HCT116 (cell line): ENCODE measurements at regions not wholly inside any gene's neighbourhood (a gene's known extent, or its start where the extent isn't known, plus 50 kb on each side); places are given as distances from the start of the nearest gene placed in this dataset.

Experiments used
- ATAC-seq: fragments of 200-7000 bp; cut with Tn5 transposase; 2 replicates; pipeline ENCODE4 v1.9.1; 2020; ENCODE audit warnings: mild to moderate bottlenecking, moderate library complexity
- BruUV-seq: library from RNA; stranded (reverse); fragments of 400-500 nt; replicated peaks from 2 replicates; lab custom pipeline; 2021; lab: Mats Ljungman, UMichigan
- CTCF ChIA-PET: fragments of 300-600 bp; sonication (Branson Sonifier 250); formaldehyde crosslinking; loops from one replicate; lab custom pipeline; 2021; ENCODE audit warnings: antibody characterized with exemption; lab: Charles Lee
- POLR2A ChIA-PET: fragments of 300-600, 350-600 bp; sonication (Branson Sonifier 250); formaldehyde crosslinking; loops from one replicate; lab custom pipeline; 2021; ENCODE audit warnings: antibody characterized with exemption; lab: Charles Lee
- RAD21 ChIA-PET, 2 experiments: fragments of 300-600 bp; sonication (Branson Sonifier 250); formaldehyde crosslinking; loops; one replicate each; lab custom pipeline; 2023; ENCODE audit warnings: low total read pairs in 2 of 2; ENCODE audit not compliant: uncharacterized antibody in 2 of 2, unreplicated experiment in 2 of 2, low non-redundant PET in 1 of 2; lab: Charles Lee
- DNase-seq: peaks from one replicate; pipeline ENCODE4 v3.0.0-alpha.2; 2010; ENCODE audit warnings: low read depth, low spot score
- H2AFZ ChIP-seq: fragments of 200-600 bp; shearing (Covaris generic), sonication (generic); 2 replicates; pipeline ENCODE4 v1.6.1; 2017; ENCODE audit warnings: low read depth, mixed run types, mixed read lengths, antibody characterized with exemption, low read length; ENCODE audit not compliant: poor library complexity, severe bottlenecking
- H3K27ac ChIP-seq: 2 replicates; pipeline ENCODE4 v1.5.1; 2012; ENCODE audit warnings: low read depth, low read length
- H3K27me3 ChIP-seq: fragments of 200-600 bp; sonication (generic); 2 replicates; pipeline ENCODE4 v1.6.1; 2016; ENCODE audit warnings: mixed run types, low read length, mixed read lengths; ENCODE audit not compliant: insufficient read depth
- H3K36me3 ChIP-seq, 2 experiments: fragments of 200-500 bp in 1 of 2; fragments of 200-600 bp in 1 of 2; sonication (Bioruptor generic) in 1 of 2; sonication (generic) in 1 of 2; 2 replicates each; pipeline versions ENCODE4 v1.5.1 to v1.6.1; 2014 to 2016; ENCODE audit warnings: low read length in 2 of 2, inconsistent platforms in 1 of 2, mixed read lengths in 1 of 2, mixed run types in 1 of 2; ENCODE audit not compliant: insufficient read depth in 2 of 2, control insufficient read depth in 1 of 2
- H3K4me1 ChIP-seq, 2 experiments: fragments of 200-600 bp in 1 of 2; sonication (generic) in 1 of 2; 2 replicates each; pipeline versions ENCODE4 v1.5.1 to v1.6.1; 2012 to 2017; ENCODE audit warnings: low read length in 2 of 2, inconsistent platforms in 1 of 2, mild to moderate bottlenecking in 1 of 2, mixed read lengths in 1 of 2, mixed run types in 1 of 2, moderate library complexity in 1 of 2; ENCODE audit not compliant: insufficient read depth in 2 of 2, control insufficient read depth in 1 of 2
- H3K4me2 ChIP-seq: fragments of 200-600 bp; sonication (generic); 2 replicates; pipeline ENCODE4 v1.6.1; 2017; ENCODE audit warnings: mixed run types, low read length, mixed read lengths
- H3K4me3 ChIP-seq, 2 experiments: fragments of 200-600 bp in 1 of 2; sonication (generic) in 1 of 2; replicated peaks in 1 of 2; 2 replicates each; pipeline ENCODE4 v1.5.1; 2011 to 2016; ENCODE audit warnings: low read length in 2 of 2, control low read depth in 1 of 2, low read depth in 1 of 2, mild to moderate bottlenecking in 1 of 2, mixed read lengths in 1 of 2, mixed run types in 1 of 2
- H3K79me2 ChIP-seq: fragments of 200-600 bp; sonication (generic); 2 replicates; pipeline ENCODE4 v1.6.1; 2017; ENCODE audit warnings: mild to moderate bottlenecking, mixed run types, low read length, moderate library complexity, mixed read lengths; ENCODE audit not compliant: insufficient read depth
- H3K9ac ChIP-seq: fragments of 200-600 bp; sonication (generic); 2 replicates; pipeline ENCODE4 v1.6.1; 2016; ENCODE audit warnings: low read length, mixed read lengths
- H3K9me2 ChIP-seq: fragments of 200-600 bp; sonication (generic), shearing (Covaris generic); 2 replicates; pipeline ENCODE4 v1.6.1; 2017; ENCODE audit warnings: mixed run types, mild to moderate bottlenecking, moderate library complexity; ENCODE audit not compliant: insufficient read depth
- H3K9me3 ChIP-seq, 2 experiments: fragments of 200-500 bp in 1 of 2; fragments of 200-600 bp in 1 of 2; sonication (Bioruptor generic) in 1 of 2; sonication (generic) in 1 of 2; 2 replicates each; pipeline ENCODE4 v1.6.1; 2014 to 2017; ENCODE audit warnings: low read length in 2 of 2, mixed read lengths in 2 of 2, inconsistent platforms in 1 of 2, low read depth in 1 of 2, mild to moderate bottlenecking in 1 of 2, mixed run types in 1 of 2, moderate library complexity in 1 of 2; ENCODE audit not compliant: control insufficient read depth in 1 of 2, insufficient read depth in 1 of 2
- H4K20me1 ChIP-seq: fragments of 200-600 bp; sonication (generic), shearing (Covaris generic); 2 replicates; pipeline ENCODE4 v1.6.1; 2017; ENCODE audit warnings: mixed run types, mild to moderate bottlenecking, moderate library complexity; ENCODE audit not compliant: insufficient read depth
- CBX3 ChIP-seq: IDR thresholded peaks from 2 replicates; pipeline ENCODE4 v1.6.1; 2012; ENCODE audit warnings: low read depth
- CEBPB ChIP-seq: IDR thresholded peaks from 2 replicates; pipeline ENCODE4 v1.6.1; 2012; ENCODE audit warnings: low read depth
- EGR1 ChIP-seq: IDR thresholded peaks from 2 replicates; pipeline ENCODE4 v1.6.1; 2012; ENCODE audit warnings: low read depth
- ELF1 ChIP-seq: IDR thresholded peaks from 2 replicates; pipeline ENCODE4 v1.6.1; 2012; ENCODE audit warnings: low read depth, borderline replicate concordance
- MAX ChIP-seq: IDR thresholded peaks from 2 replicates; pipeline ENCODE4 v1.6.1; 2012
- POLR2AphosphoS5 ChIP-seq: IDR thresholded peaks from 2 replicates; pipeline ENCODE4 v1.6.1; 2011; ENCODE audit warnings: mild to moderate bottlenecking, low read depth, low read length, moderate library complexity
- SIN3A ChIP-seq: IDR thresholded peaks from 2 replicates; pipeline ENCODE4 v1.6.1; 2012; ENCODE audit warnings: low read depth
- YY1 ChIP-seq: IDR thresholded peaks from 2 replicates; pipeline ENCODE4 v1.6.1; 2011; ENCODE audit warnings: low read length, low read depth, moderate library complexity, mild to moderate bottlenecking; ENCODE audit not compliant: insufficient replicate concordance; ENCODE audit errors: extremely low read depth
- intact Hi-C: fragments of 100-400 bp; cut with micrococcal nuclease; formaldehyde crosslinking; loops from 2 replicates; pipeline ENCODE4 v1.10.0; 2022
- TF ChIP-seq, protein P1 (sequence below): IDR thresholded peaks from 2 replicates; pipeline ENCODE4 v1.6.1; 2012
- TF ChIP-seq, protein P2 (sequence below): IDR thresholded peaks from 2 replicates; pipeline ENCODE4 v1.6.1; 2011; ENCODE audit warnings: mild to moderate bottlenecking, low read length, moderate library complexity; ENCODE audit not compliant: insufficient replicate concordance; ENCODE audit errors: extremely low read depth
- TF ChIP-seq, protein P3 (sequence below), 3 experiments: fragments of 200-600 bp in 1 of 3; sonication (generic) in 1 of 3; IDR thresholded peaks in 2 of 3; conservative IDR thresholded peaks in 1 of 3; 2 replicates each; pipeline ENCODE4 v1.5.1; 2012 to 2017; ENCODE audit warnings: low read depth in 2 of 3, low read length in 2 of 3, antibody characterized with exemption in 1 of 3, borderline replicate concordance in 1 of 3, control low read depth in 1 of 3, mild to moderate bottlenecking in 1 of 3, mixed read lengths in 1 of 3, mixed run types in 1 of 3, moderate library complexity in 1 of 3; ENCODE audit not compliant: insufficient read depth in 1 of 3

DNA sequence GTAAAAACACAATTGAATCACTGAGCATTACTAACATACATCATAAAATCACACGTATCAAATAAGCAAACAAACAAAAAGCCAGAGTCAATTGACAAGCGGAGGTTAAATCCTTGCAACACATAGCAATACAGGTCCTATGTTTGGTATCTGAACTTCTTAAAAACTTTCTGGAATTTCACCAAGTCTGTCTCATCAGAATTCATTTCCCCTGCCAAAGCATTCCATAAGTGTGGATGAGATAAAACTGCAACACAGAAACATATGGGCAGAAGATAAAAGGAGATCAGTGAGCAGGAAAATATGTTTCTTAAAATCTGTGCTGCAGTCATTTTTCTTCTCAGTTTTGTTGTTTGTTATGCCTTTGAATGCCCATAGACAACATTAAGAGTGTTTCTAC lies 1155.5 kb downstream of the TBL1XR1 start:
- ATAC-seq (no peak), DNase-seq (no peak)
- POLR2A ChIA-PET: no interaction called here
- TF ChIP-seq, protein P1, sequence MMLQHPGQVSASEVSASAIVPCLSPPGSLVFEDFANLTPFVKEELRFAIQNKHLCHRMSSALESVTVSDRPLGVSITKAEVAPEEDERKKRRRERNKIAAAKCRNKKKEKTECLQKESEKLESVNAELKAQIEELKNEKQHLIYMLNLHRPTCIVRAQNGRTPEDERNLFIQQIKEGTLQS: no peak
- TF ChIP-seq ELF1 (no peak), CBX3 (no peak), MAX (no peak), POLR2AphosphoS5 (no peak), CEBPB (no peak), YY1 (no peak), SIN3A (no peak), EGR1 (no peak)
- TF ChIP-seq, protein P2, sequence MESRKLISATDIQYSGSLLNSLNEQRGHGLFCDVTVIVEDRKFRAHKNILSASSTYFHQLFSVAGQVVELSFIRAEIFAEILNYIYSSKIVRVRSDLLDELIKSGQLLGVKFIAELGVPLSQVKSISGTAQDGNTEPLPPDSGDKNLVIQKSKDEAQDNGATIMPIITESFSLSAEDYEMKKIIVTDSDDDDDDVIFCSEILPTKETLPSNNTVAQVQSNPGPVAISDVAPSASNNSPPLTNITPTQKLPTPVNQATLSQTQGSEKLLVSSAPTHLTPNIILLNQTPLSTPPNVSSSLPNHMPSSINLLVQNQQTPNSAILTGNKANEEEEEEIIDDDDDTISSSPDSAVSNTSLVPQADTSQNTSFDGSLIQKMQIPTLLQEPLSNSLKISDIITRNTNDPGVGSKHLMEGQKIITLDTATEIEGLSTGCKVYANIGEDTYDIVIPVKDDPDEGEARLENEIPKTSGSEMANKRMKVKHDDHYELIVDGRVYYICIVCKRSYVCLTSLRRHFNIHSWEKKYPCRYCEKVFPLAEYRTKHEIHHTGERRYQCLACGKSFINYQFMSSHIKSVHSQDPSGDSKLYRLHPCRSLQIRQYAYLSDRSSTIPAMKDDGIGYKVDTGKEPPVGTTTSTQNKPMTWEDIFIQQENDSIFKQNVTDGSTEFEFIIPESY: no peak
- TF ChIP-seq, protein P3, sequence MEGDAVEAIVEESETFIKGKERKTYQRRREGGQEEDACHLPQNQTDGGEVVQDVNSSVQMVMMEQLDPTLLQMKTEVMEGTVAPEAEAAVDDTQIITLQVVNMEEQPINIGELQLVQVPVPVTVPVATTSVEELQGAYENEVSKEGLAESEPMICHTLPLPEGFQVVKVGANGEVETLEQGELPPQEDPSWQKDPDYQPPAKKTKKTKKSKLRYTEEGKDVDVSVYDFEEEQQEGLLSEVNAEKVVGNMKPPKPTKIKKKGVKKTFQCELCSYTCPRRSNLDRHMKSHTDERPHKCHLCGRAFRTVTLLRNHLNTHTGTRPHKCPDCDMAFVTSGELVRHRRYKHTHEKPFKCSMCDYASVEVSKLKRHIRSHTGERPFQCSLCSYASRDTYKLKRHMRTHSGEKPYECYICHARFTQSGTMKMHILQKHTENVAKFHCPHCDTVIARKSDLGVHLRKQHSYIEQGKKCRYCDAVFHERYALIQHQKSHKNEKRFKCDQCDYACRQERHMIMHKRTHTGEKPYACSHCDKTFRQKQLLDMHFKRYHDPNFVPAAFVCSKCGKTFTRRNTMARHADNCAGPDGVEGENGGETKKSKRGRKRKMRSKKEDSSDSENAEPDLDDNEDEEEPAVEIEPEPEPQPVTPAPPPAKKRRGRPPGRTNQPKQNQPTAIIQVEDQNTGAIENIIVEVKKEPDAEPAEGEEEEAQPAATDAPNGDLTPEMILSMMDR (IDR thresholded peaks at IDR 0.05 in 2 of 3, conservative IDR thresholded peaks at IDR 0.05 in 1 of 3; ENCODE audit: borderline replicate concordance in 1 of 3, insufficient read depth in 1 of 3, low read depth in 2 of 3, low read length in 2 of 3): no peak
- CTCF ChIA-PET: no interaction called here
- H3K79me2 ChIP-seq: no peaks in the 10 kb centered on the region
- no peak overlapping the region for H3K27ac ChIP-seq
- no peak overlapping the region for H3K9ac ChIP-seq
- H3K4me1 ChIP-seq: no peaks in the 10 kb centered on the region
- no peak overlapping the region for H2AFZ ChIP-seq
- no peaks in the 10 kb centered on the region for H4K20me1 ChIP-seq
- H3K27me3 ChIP-seq: no peaks in the 10 kb centered on the region
- no peak overlapping the region for H3K4me2 ChIP-seq
- no peak overlapping the region for H3K4me3 ChIP-seq
- no peaks in the 10 kb centered on the region for H3K9me2 ChIP-seq
- no peaks in the 10 kb centered on the region for H3K9me3 ChIP-seq
- intact Hi-C loops: no loop called here
- RAD21 ChIA-PET: no interaction called here
- H3K36me3 ChIP-seq: no peaks in the 10 kb centered on the region
- BruUV-seq: no TSS peak
